Ovary (tissue), 7 donors: ENCODE measurements at regions not wholly inside any gene's neighbourhood (a gene's known extent, or its start where the extent isn't known, plus 50 kb on each side); places are given as distances from the start of the nearest gene placed in this dataset.

ENCODE experiments used
- DNase-seq, 5 donors: peaks; one replicate each; pipeline ENCODE4 v3.0.0-alpha.2; 2019 to 2020
- H3K27ac ChIP-seq, 2 donors: fragments of 200-600 bp; one replicate each; pipeline versions ENCODE4 v1.5.1 to v1.8.0; 2019 to 2022
- H3K27me3 ChIP-seq: fragments of 200-600 bp; one replicate; pipeline ENCODE4 v1.8.0; 2022
- H3K36me3 ChIP-seq: fragments of 200-600 bp; sonication (generic); one replicate; pipeline ENCODE4 v1.5.1; 2019
- H3K4me1 ChIP-seq: one replicate; pipeline ENCODE4 v1.8.1; 2013; ENCODE audit warnings: mild to moderate bottlenecking, moderate library complexity; ENCODE audit not compliant: insufficient read depth
- H3K4me3 ChIP-seq: fragments of 200-600 bp; sonication (generic); one replicate; pipeline ENCODE4 v1.5.1; 2017
- H3K9me3 ChIP-seq, 2 donors: fragments of 200-600 bp in 1 of 2; sonication (generic) in 1 of 2; one replicate each; pipeline versions ENCODE4 v1.5.1 to v1.8.1; 2013 to 2019; ENCODE audit warnings: mild to moderate bottlenecking in 1 of 2, moderate library complexity in 1 of 2
- CTCF ChIP-seq, 3 donors: fragments of 450-650 bp in 2 of 3; fragments of 200-600 bp in 1 of 3; IDR thresholded peaks; one replicate each; pipeline versions ENCODE4 v1.5.1 to v1.8.0; 2016 to 2022; ENCODE audit warnings: antibody characterized with exemption in 3 of 3, mild to moderate bottlenecking in 1 of 3
- EP300 ChIP-seq: sonication (generic); formaldehyde crosslinking; IDR thresholded peaks from one replicate; pipeline ENCODE4 v1.6.1; 2017; ENCODE audit warnings: antibody characterized with exemption
- POLR2A ChIP-seq: fragments of 450-650 bp; IDR thresholded peaks from one replicate; pipeline ENCODE4 v1.6.1; 2017; ENCODE audit warnings: antibody characterized with exemption, mild to moderate bottlenecking, moderate library complexity
- WGBS, 3 donors: extraction: QIAGEN DNeasy Blood & Tissue Kit in 1 of 3; methylation state at CpG; one replicate each; pipeline versions ENCODE4 v1.1.5 to v1.1.7; 2013 to 2017; 5-methylcytosine and 5-hydroxymethylcytosine counted together
- intact Hi-C, 4 donors: fragments of 100-400 bp; cut with DNase I; formaldehyde crosslinking; loops; one replicate each; pipeline versions ENCODE4 v1.11.0 to v1.15.1; 2022 to 2023
- donor health status: DM: no; HTN: no; CAD: no; lungs with moderate emphysema.
- donor health status: DM: no; HTN: no; CAD: no.
- donor health status: Bipolar disorder and iron deficiency.
- donor health status: DM: no; HTN: no; CAD: no.
- donor health status: DM: yes; HTN: yes; CAD: no.

- 79 to 84% (median 81%) methylated on average over 9 of the region's 9 CpGs for WGBS, 3 donors
- H3K9me3 ChIP-seq, result no peaks in the 10 kb centered on the region
- no peak for DNase-seq
- no peak overlapping the region for H3K27ac ChIP-seq
- no peaks in the 10 kb centered on the region for H3K36me3 ChIP-seq
- no peaks in the 10 kb centered on the region for H3K27me3 ChIP-seq
- intact Hi-C loops, result no loop called here
- peaks cover 12% of the 10 kb centered on the region for H3K4me1 ChIP-seq
- TF ChIP-seq EP300 (no peak), CTCF (IDR thresholded peaks at IDR 0.05) (no peak), POLR2A (no peak)
- H3K4me3 ChIP-seq, result no peak overlapping the region
These were observed 89.0 kb downstream of the NCOR2 start for GRCh38 chr12:124478416-124478815.

- Histone ChIP-seq H3K9me3 (no peaks in the 10 kb centered on the region), H3K27ac (no peak overlapping the region), H3K36me3 (no peaks in the 10 kb centered on the region), H3K4me1 (peaks cover 12% of the 10 kb centered on the region), H3K4me3 (no peak overlapping the region), H3K27me3 (no peaks in the 10 kb centered on the region)
- TF ChIP-seq CTCF (IDR thresholded peaks at IDR 0.05) (no peak), EP300 (no peak), POLR2A (no peak)
- intact Hi-C loops, result no loop called here
- WGBS, 3 donors, result 76 to 81% (median 79%) methylated on average over 15 of the region's 15 CpGs
- no peak for DNase-seq
These were observed 90.1 kb downstream of the NCOR2 start for GRCh38 chr12:124477107-124477915.

- no peaks in the 10 kb centered on the region for H3K36me3 ChIP-seq
- intact Hi-C loops, result no loop called here
- no peak overlapping the region for H3K4me3 ChIP-seq
- no peaks in the 10 kb centered on the region for H3K27me3 ChIP-seq
- peak in 1 of 5 donors; percentile 27 for DNase-seq
- TF ChIP-seq EP300 (no peak), CTCF (IDR thresholded peaks at IDR 0.05) (no peak), POLR2A (no peak)
- H3K4me1 ChIP-seq, result peaks cover 9% of the 10 kb centered on the region
- WGBS, 3 donors, result 95 to 98% (median 95%) methylated on average over 10 of the region's 10 CpGs
- H3K27ac ChIP-seq, result no peak overlapping the region
- H3K9me3 ChIP-seq, result no peaks in the 10 kb centered on the region
These were observed 91.4 kb downstream of the NCOR2 start for GRCh38 chr12:124476011-124476400.

GRCh38 chr12:124475295-124476010, 92.0 kb downstream of the NCOR2 start:
- Histone ChIP-seq H3K36me3 (no peaks in the 10 kb centered on the region), H3K9me3 (no peaks in the 10 kb centered on the region), H3K27ac (no peak overlapping the region), H3K27me3 (no peaks in the 10 kb centered on the region), H3K4me1 (peaks cover 4% of the 10 kb centered on the region), H3K4me3 (no peak overlapping the region)
- DNase-seq, result no peak
- TF ChIP-seq POLR2A (no peak), EP300 (no peak), CTCF (IDR thresholded peaks at IDR 0.05) (no peak)
- WGBS, 3 donors, result 74 to 85% (median 82%) methylated on average over 14 of the region's 14 CpGs
- intact Hi-C loops, result no loop called here
